DOHH2 (cell line): ENCODE measurements at regions not wholly inside any gene's neighbourhood (a gene's known extent, or its start where the extent isn't known, plus 50 kb on each side); places are given as distances from the start of the nearest gene placed in this dataset.

Experiments
- CTCF ChIP-seq: fragments of 200-600 bp; sonication (generic); IDR thresholded peaks from one replicate; pipeline ENCODE4 v1.5.1; 2014; ENCODE audit warnings: antibody characterized with exemption, mild to moderate bottlenecking, low read depth, low read length; ENCODE audit not compliant: poor library complexity, severe bottlenecking
- EZH2phosphoT487 ChIP-seq: fragments of 200-600 bp; sonication (generic); IDR thresholded peaks from 2 replicates; pipeline ENCODE4 v1.6.1; 2017; ENCODE audit warnings: borderline replicate concordance, mild to moderate bottlenecking, antibody characterized with exemption, low read length, moderate library complexity, mixed read lengths

- TF ChIP-seq CTCF (no peak), EZH2phosphoT487 (no peak)
These were observed 176.2 kb upstream of the UFM1 start for GRCh38 chr13:38173403-38173802.
